ENCODE measurements at regions not wholly inside any gene's neighbourhood (a gene's known extent, or its start where the extent isn't known, plus 50 kb on each side); places are given as distances from the start of the nearest gene placed in this dataset.

DNA sequence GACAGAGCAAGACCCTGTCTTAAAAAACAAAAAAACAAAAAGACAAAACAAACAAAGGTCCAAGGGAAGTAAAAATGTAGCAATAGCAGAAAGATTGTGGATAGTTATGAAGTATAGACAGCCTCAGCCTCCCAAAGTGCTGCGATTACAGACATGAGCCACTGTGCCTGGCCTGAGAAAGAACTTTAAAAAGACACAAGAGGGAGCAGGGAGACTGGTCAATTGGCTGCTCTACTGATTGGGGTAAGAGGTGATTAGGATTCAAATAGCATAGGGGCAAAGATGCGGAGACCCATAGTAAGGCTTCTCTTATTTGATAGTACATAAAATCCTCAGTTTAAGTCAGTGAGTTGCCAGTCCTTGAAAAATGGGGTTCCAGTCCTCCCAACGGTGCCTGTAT, 518.2 kb upstream of the GOT2 start:
- TF ChIP-seq POLR2AphosphoS5 (IDR thresholded peaks at IDR 0.05), result no peak
- TF ChIP-seq, protein P1, sequence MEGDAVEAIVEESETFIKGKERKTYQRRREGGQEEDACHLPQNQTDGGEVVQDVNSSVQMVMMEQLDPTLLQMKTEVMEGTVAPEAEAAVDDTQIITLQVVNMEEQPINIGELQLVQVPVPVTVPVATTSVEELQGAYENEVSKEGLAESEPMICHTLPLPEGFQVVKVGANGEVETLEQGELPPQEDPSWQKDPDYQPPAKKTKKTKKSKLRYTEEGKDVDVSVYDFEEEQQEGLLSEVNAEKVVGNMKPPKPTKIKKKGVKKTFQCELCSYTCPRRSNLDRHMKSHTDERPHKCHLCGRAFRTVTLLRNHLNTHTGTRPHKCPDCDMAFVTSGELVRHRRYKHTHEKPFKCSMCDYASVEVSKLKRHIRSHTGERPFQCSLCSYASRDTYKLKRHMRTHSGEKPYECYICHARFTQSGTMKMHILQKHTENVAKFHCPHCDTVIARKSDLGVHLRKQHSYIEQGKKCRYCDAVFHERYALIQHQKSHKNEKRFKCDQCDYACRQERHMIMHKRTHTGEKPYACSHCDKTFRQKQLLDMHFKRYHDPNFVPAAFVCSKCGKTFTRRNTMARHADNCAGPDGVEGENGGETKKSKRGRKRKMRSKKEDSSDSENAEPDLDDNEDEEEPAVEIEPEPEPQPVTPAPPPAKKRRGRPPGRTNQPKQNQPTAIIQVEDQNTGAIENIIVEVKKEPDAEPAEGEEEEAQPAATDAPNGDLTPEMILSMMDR (IDR thresholded peaks at IDR 0.05), result no peak
- TF ChIP-seq POLR2A (IDR thresholded peaks at IDR 0.05), result no peak
- no peak for TF ChIP-seq EP300 (IDR thresholded peaks at IDR 0.05)

Data from upper lobe of left lung (tissue), 4 donors.